GM12865 (cell line): ENCODE measurements at regions not wholly inside any gene's neighbourhood (a gene's known extent, or its start where the extent isn't known, plus 50 kb on each side); places are given as distances from the start of the nearest gene placed in this dataset.

ENCODE experiments used
- DNase-seq: peaks from one replicate; pipeline ENCODE4 v3.0.0; 2010; ENCODE audit warnings: low read depth
- H3K4me3 ChIP-seq: 2 replicates; pipeline ENCODE4 v1.5.1; 2011; ENCODE audit warnings: mild to moderate bottlenecking, low read depth, low read length, control low read depth
- CTCF ChIP-seq: IDR thresholded peaks from 2 replicates; pipeline ENCODE4 v1.5.1; 2011; ENCODE audit warnings: low read length, control low read depth, low read depth, inconsistent platforms; ENCODE audit not compliant: insufficient read depth; ENCODE audit errors: missing control alignments

GRCh38 chr6:167744681-167745669 is 81.7 kb upstream of the AFDN start:
- DNase-seq: no peak
- TF ChIP-seq CTCF: no peak
- no peak overlapping the region for H3K4me3 ChIP-seq

- TF ChIP-seq CTCF: no peak
- no peak for DNase-seq
- H3K4me3 ChIP-seq: no peak overlapping the region
Measured at GRCh38 chr6:167745670-167746389, 80.9 kb upstream of the AFDN start.

GRCh38 chr6:167746390-167746907 is 80.3 kb upstream of the AFDN start:
- no peak for TF ChIP-seq CTCF
- H3K4me3 ChIP-seq: no peak overlapping the region
- DNase-seq: no peak

- TF ChIP-seq CTCF: no peak
- DNase-seq: no peak
- H3K4me3 ChIP-seq: no peak overlapping the region
Measured at GRCh38 chr6:167746975-167747374, 79.7 kb upstream of the AFDN start.

GRCh38 chr6:167747645-167748044 is 79.1 kb upstream of the AFDN start:
- DNase-seq: no peak
- no peak overlapping the region for H3K4me3 ChIP-seq
- TF ChIP-seq CTCF: no peak

GRCh38 chr6:167748046-167748445 is 78.7 kb upstream of the AFDN start:
- H3K4me3 ChIP-seq: no peak overlapping the region
- TF ChIP-seq CTCF: no peak
- no peak for DNase-seq
